IMR-90 (cell line): ENCODE measurements at regions not wholly inside any gene's neighbourhood (a gene's known extent, or its start where the extent isn't known, plus 50 kb on each side); places are given as distances from the start of the nearest gene placed in this dataset.

Source experiments
- ATAC-seq: fragments of 200-7000 bp; cut with Tn5 transposase; 2 replicates; pipeline ENCODE4 v1.9.1; 2020; ENCODE audit warnings: low read depth, mild to moderate bottlenecking, moderate library complexity
- BruUV-seq: library from RNA; stranded (reverse); fragments of 400-500 nt; replicated peaks from 2 replicates; lab custom pipeline; 2021; lab: Mats Ljungman, UMichigan
- CTCF ChIA-PET: fragments of 300-600 bp; formaldehyde crosslinking; extraction: SDS; loops from one replicate; lab custom pipeline; 2021; ENCODE audit warnings: antibody characterized with exemption; lab: Yijun Ruan, JAX
- POLR2A ChIA-PET: fragments of 300-600 bp; sonication (Branson Sonifier 250); formaldehyde crosslinking; loops from one replicate; lab custom pipeline; 2022; ENCODE audit warnings: antibody characterized with exemption; ENCODE audit not compliant: unreplicated experiment; lab: Charles Lee
- DNase-seq: peaks from one replicate; pipeline ENCODE4 v3.0.0; 2013
- H2AFZ ChIP-seq: replicated peaks from 2 replicates; pipeline ENCODE3; 2013; ENCODE audit warnings: low read length, mild to moderate bottlenecking; ENCODE audit not compliant: poor library complexity
- H2AK5ac ChIP-seq: 2 replicates; pipeline ENCODE4 v1.6.1; 2013; ENCODE audit warnings: low read depth, low read length, inconsistent platforms
- H2AK9ac ChIP-seq: replicated peaks from 2 replicates; pipeline ENCODE3; 2013; ENCODE audit warnings: mild to moderate bottlenecking, low read depth, low read length, moderate library complexity; ENCODE audit not compliant: poor library complexity
- H2BK120ac ChIP-seq: 2 replicates; pipeline ENCODE4 v1.6.1; 2013; ENCODE audit warnings: low read depth, low read length, inconsistent platforms
- H2BK15ac ChIP-seq: 3 replicates; pipeline ENCODE4 v1.6.1; 2013; ENCODE audit warnings: low read depth, low read length, inconsistent platforms
- H2BK20ac ChIP-seq: 2 replicates; pipeline ENCODE4 v1.6.1; 2013; ENCODE audit warnings: low read depth, mild to moderate bottlenecking, inconsistent platforms, low read length, moderate library complexity
- H2BK5ac ChIP-seq: 2 replicates; pipeline ENCODE4 v1.6.1; 2013; ENCODE audit warnings: mild to moderate bottlenecking, low read depth, low read length, inconsistent platforms; ENCODE audit not compliant: poor library complexity, severe bottlenecking
- H3K14ac ChIP-seq: replicated peaks from 2 replicates; pipeline ENCODE4 v1.6.1; 2013; ENCODE audit warnings: low read depth, low read length, inconsistent platforms
- H3K18ac ChIP-seq: 2 replicates; pipeline ENCODE4 v1.6.1; 2013; ENCODE audit warnings: low read depth, low read length, control low read depth
- H3K23ac ChIP-seq: 2 replicates; pipeline ENCODE4 v1.6.1; 2013; ENCODE audit warnings: low read depth, low read length, inconsistent platforms
- H3K27ac ChIP-seq: 2 replicates; pipeline ENCODE4 v1.5.1; 2013; ENCODE audit warnings: mild to moderate bottlenecking, control low read depth, low read length; ENCODE audit not compliant: insufficient read depth
- H3K27me3 ChIP-seq: 2 replicates; pipeline ENCODE4 v1.6.1; 2013; ENCODE audit warnings: low read length; ENCODE audit not compliant: control insufficient read depth, insufficient read depth
- H3K36me3 ChIP-seq: 2 replicates; pipeline ENCODE4 v1.6.1; 2013; ENCODE audit warnings: low read length, mixed read lengths; ENCODE audit not compliant: control insufficient read depth, insufficient read depth
- H3K4ac ChIP-seq: 2 replicates; pipeline ENCODE4 v1.6.1; 2013; ENCODE audit warnings: low read depth, low read length, inconsistent platforms
- H3K4me1 ChIP-seq: 2 replicates; pipeline ENCODE4 v1.6.1; 2013; ENCODE audit warnings: low read length, mixed read lengths; ENCODE audit not compliant: control insufficient read depth, insufficient read depth
- H3K4me2 ChIP-seq: 2 replicates; pipeline ENCODE4 v1.6.1; 2013; ENCODE audit warnings: low read depth, mild to moderate bottlenecking, control low read depth, low read length, moderate library complexity
- H3K4me3 ChIP-seq: 2 replicates; pipeline ENCODE4 v1.5.1; 2013; ENCODE audit warnings: low read depth, mild to moderate bottlenecking, control low read depth, low read length, moderate library complexity; ENCODE audit not compliant: insufficient read depth
- H3K56ac ChIP-seq: 2 replicates; pipeline ENCODE4 v1.6.1; 2013; ENCODE audit warnings: low read length, inconsistent platforms; ENCODE audit not compliant: insufficient read depth; ENCODE audit errors: extremely low read depth
- H3K79me1 ChIP-seq, 2 experiments: 2 replicates each; pipeline ENCODE4 v1.6.1; 2013; ENCODE audit warnings: low read length in 2 of 2, inconsistent platforms in 1 of 2, low read depth in 1 of 2
- H3K9ac ChIP-seq: 2 replicates; pipeline ENCODE4 v1.6.1; 2013; ENCODE audit warnings: low read depth, low read length, control low read depth
- H3K9me1 ChIP-seq: 2 replicates; pipeline ENCODE4 v1.6.1; 2013; ENCODE audit warnings: low read length, inconsistent platforms; ENCODE audit not compliant: insufficient read depth
- H3K9me3 ChIP-seq: 2 replicates; pipeline ENCODE4 v1.6.1; 2013; ENCODE audit warnings: low read length; ENCODE audit not compliant: control insufficient read depth, insufficient read depth
- H4K20me1 ChIP-seq: 2 replicates; pipeline ENCODE4 v1.6.1; 2013; ENCODE audit warnings: low read length, inconsistent platforms; ENCODE audit not compliant: insufficient read depth
- H4K5ac ChIP-seq: 2 replicates; pipeline ENCODE4 v1.6.1; 2013; ENCODE audit warnings: mild to moderate bottlenecking, low read depth, low read length, control low read depth
- H4K8ac ChIP-seq, 2 experiments: 2 replicates each; pipeline ENCODE4 v1.6.1; 2013; ENCODE audit warnings: low read depth in 2 of 2, low read length in 2 of 2, control low read depth in 1 of 2, inconsistent platforms in 1 of 2
- H4K91ac ChIP-seq: 2 replicates; pipeline ENCODE4 v1.6.1; 2013; ENCODE audit warnings: low read depth, low read length, inconsistent platforms; ENCODE audit not compliant: insufficient read depth
- BHLHE40 ChIP-seq: fragments of 150-350 bp; IDR thresholded peaks from 2 replicates; pipeline ENCODE4 v1.6.1; 2016; ENCODE audit warnings: mild to moderate bottlenecking, low read depth, low read length
- CEBPB ChIP-seq: IDR thresholded peaks from 2 replicates; pipeline ENCODE4 v1.6.1; 2012; ENCODE audit warnings: low read depth, low read length, improper control_type of control experiment
- CHD1 ChIP-seq: IDR thresholded peaks from 2 replicates; pipeline ENCODE4 v1.6.1; 2012; ENCODE audit warnings: low read depth, low read length, improper control_type of control experiment
- ELK1 ChIP-seq: fragments of 150-350 bp; IDR thresholded peaks from 2 replicates; pipeline ENCODE4 v1.6.1; 2016; ENCODE audit warnings: low read depth, mild to moderate bottlenecking, low read length, moderate library complexity, borderline replicate concordance
- FOS ChIP-seq: fragments of 150-350 bp; IDR thresholded peaks from 2 replicates; pipeline ENCODE4 v1.6.1; 2016; ENCODE audit warnings: low read depth, low read length
- MAFK ChIP-seq: IDR thresholded peaks from 2 replicates; pipeline ENCODE4 v1.6.1; 2012; ENCODE audit warnings: low read depth, low read length, improper control_type of control experiment
- MAZ ChIP-seq: IDR thresholded peaks from 2 replicates; pipeline ENCODE4 v1.6.1; 2012; ENCODE audit warnings: low read depth, mild to moderate bottlenecking, low read length, improper control_type of control experiment, moderate library complexity, borderline replicate concordance
- MXI1 ChIP-seq: IDR thresholded peaks from 2 replicates; pipeline ENCODE4 v1.6.1; 2012; ENCODE audit warnings: low read depth, mild to moderate bottlenecking, low read length, moderate library complexity, borderline replicate concordance
- NFE2L2 ChIP-seq: fragments of 150-350 bp; IDR thresholded peaks from 2 replicates; pipeline ENCODE4 v1.6.1; 2016; ENCODE audit warnings: low read depth, mild to moderate bottlenecking, low read length
- POLR2A ChIP-seq: IDR thresholded peaks from 2 replicates; pipeline ENCODE4 v1.6.1; 2012; ENCODE audit warnings: mild to moderate bottlenecking, low read depth, low read length
- RAD21 ChIP-seq: IDR thresholded peaks from 2 replicates; pipeline ENCODE4 v1.6.1; 2012; ENCODE audit warnings: low read length, improper control_type of control experiment
- RCOR1 ChIP-seq: IDR thresholded peaks from 2 replicates; pipeline ENCODE4 v1.6.1; 2012; ENCODE audit warnings: mild to moderate bottlenecking, low read length, improper control_type of control experiment; ENCODE audit not compliant: insufficient replicate concordance
- RFX5 ChIP-seq: IDR thresholded peaks from 2 replicates; pipeline ENCODE4 v1.8.0; 2012; ENCODE audit warnings: low read depth, mild to moderate bottlenecking, low read length, moderate library complexity
- SMC3 ChIP-seq: fragments of 150-350 bp; IDR thresholded peaks from 2 replicates; pipeline ENCODE4 v1.6.1; 2016; ENCODE audit warnings: low read depth, mild to moderate bottlenecking, antibody characterized with exemption, low read length, moderate library complexity
- USF2 ChIP-seq: fragments of 150-350 bp; IDR thresholded peaks from 2 replicates; pipeline ENCODE4 v1.6.1; 2017; ENCODE audit warnings: mild to moderate bottlenecking, antibody characterized with exemption, low read length, low read depth
- WGBS, 2 experiments: methylation state at CpG; one replicate each; pipeline versions ENCODE4 v1.1.5 to v1.1.7; 2013; ENCODE audit warnings: missing lambda C conversion rate in 2 of 2; ENCODE audit not compliant: insufficient read length in 1 of 2; ENCODE audit errors: extremely low coverage in 2 of 2; 5-methylcytosine and 5-hydroxymethylcytosine counted together
- dilution Hi-C: fragments of 300-500 bp; cut with HindIII; formaldehyde crosslinking; loops from one replicate; pipeline ENCODE4 v1.14.3; 2018; ENCODE audit warnings: low sequenced_read_pairs; ENCODE audit not compliant: unreplicated experiment
- in situ Hi-C: fragments of 300-500 bp; cut with MboI; formaldehyde crosslinking; loops from 3 replicates; pipeline ENCODE4 v1.14.3; 2019; ENCODE audit warnings: low sequenced_read_pairs, inconsistent platforms, mixed read lengths
- intact Hi-C: fragments of 100-400 bp; cut with micrococcal nuclease; formaldehyde crosslinking; loops from 2 replicates; pipeline ENCODE4 v1.10.0; 2022

- H3K27me3 ChIP-seq: no peaks in the 10 kb centered on the region
- H2AK5ac ChIP-seq: no peak overlapping the region
- H3K23ac ChIP-seq: no peak overlapping the region
- ChIA-PET CTCF (no interaction called here), POLR2A (no interaction called here)
- dilution Hi-C loops (no loop called here), intact Hi-C loops (no loop called here), in situ Hi-C loops (no loop called here)
- WGBS, 2 experiments: 0% methylated on average over 1 of the region's 5 CpGs; no CpG with 5 or more reads in 1 of the 2 experiments
- H3K14ac ChIP-seq: no peak overlapping the region
- no peak overlapping the region for H3K9ac ChIP-seq
- no peak for ATAC-seq
- TF ChIP-seq RAD21: no peak
- TF ChIP-seq BHLHE40: no peak
- TF ChIP-seq CHD1: no peak
- no peak for TF ChIP-seq SMC3
- TF ChIP-seq MXI1: no peak
- TF ChIP-seq FOS: no peak
- TF ChIP-seq NFE2L2: no peak
- TF ChIP-seq POLR2A: no peak
- no peak for TF ChIP-seq RCOR1
- no peak for TF ChIP-seq RFX5
- TF ChIP-seq MAFK: no peak
- no peak for TF ChIP-seq ELK1
- TF ChIP-seq CEBPB: no peak
- no peak for TF ChIP-seq USF2
- no peak for TF ChIP-seq MAZ
- H4K20me1 ChIP-seq: no peaks in the 10 kb centered on the region
- H3K9me3 ChIP-seq: no peaks in the 10 kb centered on the region
- H3K18ac ChIP-seq: no peak overlapping the region
- H2BK120ac ChIP-seq: no peak overlapping the region
- no peak overlapping the region for H2BK15ac ChIP-seq
- no peak overlapping the region for H2BK5ac ChIP-seq
- no peak overlapping the region for H3K56ac ChIP-seq
- H3K4me2 ChIP-seq: no peak overlapping the region
- no peak overlapping the region for H3K27ac ChIP-seq
- no peak overlapping the region for H2AK9ac ChIP-seq
- H3K79me1 ChIP-seq: no peaks in the 10 kb centered on the region
- H4K91ac ChIP-seq: no peak overlapping the region
- no peaks in the 10 kb centered on the region for H3K36me3 ChIP-seq
- BruUV-seq: no TSS peak
- no peaks in the 10 kb centered on the region for H3K4me1 ChIP-seq
- H4K8ac ChIP-seq: no peak overlapping the region
- no peak for DNase-seq
- no peak overlapping the region for H2BK20ac ChIP-seq
- H2AFZ ChIP-seq: no peak overlapping the region
- H3K4me3 ChIP-seq: no peak overlapping the region
- no peak overlapping the region for H3K4ac ChIP-seq
- no peaks in the 10 kb centered on the region for H3K9me1 ChIP-seq
- no peak overlapping the region for H4K5ac ChIP-seq
Observed at GRCh38 chr20:17169585-17170136, 57.2 kb upstream of the PCSK2 start.
